Glomerular visceral epithelial cell (primary cell): ENCODE measurements at regions not wholly inside any gene's neighbourhood (a gene's known extent, or its start where the extent isn't known, plus 50 kb on each side); places are given as distances from the start of the nearest gene placed in this dataset.
"Not testable (repeated sequence)": the region's sequence is repeated elsewhere in the genome, so short reads cannot be mapped to it uniquely, and the experiment has no call there.

Source experiments
- DNase-seq: peaks from one replicate; pipeline ENCODE4 v3.0.0-alpha.2; 2016; ENCODE audit errors: extremely low spot score

DNA sequence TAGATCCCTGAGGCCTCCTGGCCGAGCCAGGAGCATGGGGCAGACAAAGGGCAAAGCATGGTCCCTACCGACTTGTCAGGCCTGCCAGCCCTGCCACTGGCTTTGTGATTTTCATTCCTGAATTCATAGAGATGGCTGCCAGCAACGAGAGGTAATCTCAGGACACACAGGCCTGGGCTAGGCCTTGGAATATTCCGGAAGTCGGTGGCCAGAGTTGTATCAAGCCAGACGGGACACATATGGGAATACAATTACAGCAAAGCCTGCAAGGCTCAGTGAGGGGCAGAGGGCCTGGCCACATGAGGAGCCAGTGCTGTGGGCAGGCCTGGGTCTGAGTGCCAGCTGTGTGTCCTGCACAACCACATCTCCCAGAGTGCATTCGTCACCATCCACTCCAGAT lies 72.4 kb upstream of the PLGLB2 start:
- not testable (repeated sequence) for DNase-seq

DNA sequence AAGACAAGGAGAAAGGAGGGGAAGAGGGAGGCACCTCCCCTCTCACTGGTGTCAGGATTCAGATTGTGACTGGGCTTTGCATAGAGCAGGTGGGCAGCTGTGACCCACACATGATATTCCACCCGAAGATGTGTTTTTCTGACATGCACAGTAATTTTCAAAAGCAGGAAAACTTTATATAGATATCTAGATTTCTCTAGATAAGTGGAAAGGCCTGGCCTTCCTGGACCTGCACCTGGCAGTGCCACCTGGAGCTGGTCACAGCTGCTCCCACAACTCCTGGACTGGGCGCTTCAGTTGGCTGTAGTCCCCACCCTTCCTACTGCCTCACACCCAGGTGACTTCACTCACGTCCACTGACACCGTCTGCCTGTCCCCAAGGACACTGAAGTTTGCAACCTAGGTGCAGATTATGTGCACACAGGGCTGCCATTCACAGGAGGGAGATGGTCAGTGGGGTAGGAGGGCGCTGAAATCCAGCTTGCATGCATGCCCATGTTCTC lies 70.4 kb upstream of the PLGLB2 start:
- not testable (repeated sequence) for DNase-seq

DNA sequence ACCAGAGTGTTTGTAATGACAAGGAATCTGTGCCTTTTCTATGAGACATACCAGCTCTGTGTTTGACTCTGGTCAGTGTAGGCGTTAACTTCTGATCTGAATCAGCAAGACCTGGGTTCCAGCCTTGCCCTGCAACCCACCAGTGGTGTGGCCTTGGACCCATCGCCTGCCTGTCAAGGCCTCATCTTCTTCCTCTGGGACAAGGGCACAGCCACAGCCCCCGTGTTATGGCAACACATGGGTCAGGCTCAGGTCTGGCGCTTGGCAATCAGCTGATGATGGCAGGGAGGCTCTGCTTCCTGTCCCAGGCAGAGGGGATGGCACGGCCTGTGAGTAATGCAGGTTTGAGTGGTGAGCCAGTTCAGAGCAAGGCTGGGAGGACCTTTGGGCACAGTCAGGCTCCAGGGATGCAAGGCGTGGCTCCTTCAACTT lies 69.1 kb upstream of the PLGLB2 start:
- DNase-seq, result not testable (repeated sequence)

DNA sequence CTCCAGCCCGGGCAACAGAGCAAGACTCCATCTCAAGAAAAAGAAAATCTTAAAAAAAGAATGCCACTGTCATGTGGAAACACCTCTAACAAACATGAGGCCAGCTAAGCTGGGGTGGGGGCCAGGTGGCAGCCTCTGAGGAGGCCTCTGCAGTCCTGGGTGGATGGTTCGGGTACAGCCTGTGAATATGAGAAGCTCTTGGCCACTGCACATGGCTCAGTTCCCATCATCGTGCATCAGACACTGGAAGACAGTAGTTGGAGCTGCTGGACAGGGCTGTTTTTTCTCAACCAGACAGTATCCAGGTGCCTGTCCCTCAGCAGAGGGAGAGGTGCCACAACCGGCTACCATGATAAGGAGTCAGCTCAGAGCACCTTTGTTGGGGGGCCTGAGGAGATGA lies 67.9 kb upstream of the PLGLB2 start:
- not testable (repeated sequence) for DNase-seq

DNA sequence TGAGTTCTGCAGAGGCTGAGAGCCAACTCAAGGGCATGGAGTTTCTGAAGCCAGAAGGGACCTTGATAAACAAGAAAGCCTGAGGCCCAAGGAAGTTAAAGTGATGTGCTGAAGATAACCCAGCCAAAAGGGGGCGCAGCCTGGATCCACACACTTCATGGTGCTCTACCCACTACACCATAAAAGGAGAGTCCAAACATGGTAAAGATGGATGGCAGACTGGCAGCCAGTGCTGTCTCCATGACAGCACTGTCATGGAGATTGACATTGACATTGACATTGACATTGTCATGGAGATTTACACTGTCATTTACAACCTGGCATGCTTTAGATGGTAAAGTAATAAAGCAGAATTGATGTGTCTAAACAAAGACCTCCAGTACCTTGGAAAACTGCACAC lies 67.2 kb upstream of the PLGLB2 start:
- DNase-seq, result not testable (repeated sequence)

DNA sequence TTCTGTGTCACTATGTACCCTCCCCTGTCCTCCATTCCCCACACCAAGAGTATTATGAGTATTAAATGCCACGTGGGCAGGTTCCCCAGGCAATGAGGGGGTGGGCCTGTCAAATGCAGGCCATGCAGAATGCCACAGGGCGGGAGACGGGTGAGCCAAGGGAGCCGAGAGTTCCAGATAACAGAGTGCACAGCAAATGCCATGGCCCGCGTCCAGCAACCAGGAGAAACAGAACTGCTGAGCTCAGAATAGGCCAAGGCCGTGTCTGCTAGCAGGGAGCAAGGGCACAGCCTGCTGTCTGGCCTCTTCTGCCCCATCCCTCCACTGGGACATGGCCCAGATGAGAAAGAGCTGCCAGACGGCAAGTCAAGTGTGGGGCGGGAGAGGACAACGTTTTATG lies 64.4 kb upstream of the PLGLB2 start:
- DNase-seq, result not testable (repeated sequence)

DNA sequence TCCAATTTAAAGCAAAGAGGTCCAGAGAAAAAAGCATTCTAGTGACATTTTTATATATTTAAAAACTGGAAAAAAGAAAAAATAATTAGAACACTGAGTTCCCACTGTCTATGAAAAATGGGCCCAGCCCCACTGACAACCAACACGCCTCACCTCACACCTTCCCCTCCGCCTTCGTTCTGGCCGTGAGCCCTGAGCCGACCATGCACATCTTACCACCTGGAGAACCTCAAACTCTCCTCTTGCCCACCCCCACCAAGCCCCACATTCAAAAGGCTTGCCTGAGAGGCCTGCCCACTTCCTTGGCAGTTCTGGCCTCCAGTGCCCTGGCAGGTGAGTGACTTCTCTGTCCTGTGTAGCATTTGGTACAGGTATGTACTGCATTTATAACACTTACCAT lies 63.9 kb upstream of the PLGLB2 start:
- DNase-seq, result not testable (repeated sequence)

DNA sequence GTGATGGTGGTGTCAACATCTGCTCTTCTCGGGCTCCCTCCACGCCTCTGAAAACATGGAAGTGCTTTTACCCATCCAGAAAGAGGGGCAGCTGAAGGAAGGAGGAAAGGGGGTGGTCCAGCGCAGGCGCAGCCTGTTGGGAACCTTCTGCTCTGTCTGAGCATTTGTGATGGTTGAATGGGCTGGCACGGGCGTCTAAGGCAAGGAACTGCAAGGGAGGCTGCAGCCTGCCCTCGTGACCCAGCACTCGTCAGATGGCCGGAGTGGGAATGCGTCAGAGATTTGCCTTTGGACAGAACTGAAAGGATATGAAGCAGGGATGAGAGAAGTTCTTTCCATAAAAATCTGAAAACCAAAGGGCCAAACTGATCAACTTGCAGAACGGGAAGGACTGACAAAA lies 62.3 kb upstream of the PLGLB2 start:
- DNase-seq, result peak; percentile 20

DNA sequence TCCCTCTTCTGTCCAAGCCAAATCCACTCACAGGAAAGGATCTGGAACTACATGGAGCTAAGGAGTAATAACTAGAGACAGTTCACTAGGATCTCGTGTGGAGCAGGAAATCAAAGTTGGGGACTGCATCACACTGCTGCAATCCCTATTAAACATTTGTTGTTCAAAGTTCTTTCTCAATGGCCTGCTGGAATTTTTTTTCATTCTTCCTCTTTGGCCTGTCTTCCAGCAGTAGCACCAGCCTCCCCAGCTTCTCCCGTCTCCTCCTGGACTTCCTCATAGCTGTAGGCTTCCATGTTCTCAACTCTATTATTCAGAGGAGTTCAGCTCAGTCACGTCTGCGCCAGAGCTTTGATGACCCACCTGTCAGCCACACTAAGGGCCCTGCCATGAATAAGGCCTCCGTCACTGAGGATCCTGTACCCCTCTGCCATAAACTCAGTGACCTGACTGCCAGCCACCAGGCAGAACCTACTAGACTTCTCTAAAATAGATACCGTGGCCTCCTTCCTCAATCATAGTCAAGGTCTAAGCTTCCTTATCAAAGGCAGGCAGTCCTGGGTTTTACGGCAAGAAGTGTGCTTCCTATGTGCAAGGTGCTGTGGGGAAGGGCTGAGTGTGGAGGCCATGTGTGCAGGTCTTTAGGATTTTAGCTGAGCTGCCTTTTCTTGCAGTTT lies 60.9 kb upstream of the PLGLB2 start:
- not testable (repeated sequence) for DNase-seq

DNA sequence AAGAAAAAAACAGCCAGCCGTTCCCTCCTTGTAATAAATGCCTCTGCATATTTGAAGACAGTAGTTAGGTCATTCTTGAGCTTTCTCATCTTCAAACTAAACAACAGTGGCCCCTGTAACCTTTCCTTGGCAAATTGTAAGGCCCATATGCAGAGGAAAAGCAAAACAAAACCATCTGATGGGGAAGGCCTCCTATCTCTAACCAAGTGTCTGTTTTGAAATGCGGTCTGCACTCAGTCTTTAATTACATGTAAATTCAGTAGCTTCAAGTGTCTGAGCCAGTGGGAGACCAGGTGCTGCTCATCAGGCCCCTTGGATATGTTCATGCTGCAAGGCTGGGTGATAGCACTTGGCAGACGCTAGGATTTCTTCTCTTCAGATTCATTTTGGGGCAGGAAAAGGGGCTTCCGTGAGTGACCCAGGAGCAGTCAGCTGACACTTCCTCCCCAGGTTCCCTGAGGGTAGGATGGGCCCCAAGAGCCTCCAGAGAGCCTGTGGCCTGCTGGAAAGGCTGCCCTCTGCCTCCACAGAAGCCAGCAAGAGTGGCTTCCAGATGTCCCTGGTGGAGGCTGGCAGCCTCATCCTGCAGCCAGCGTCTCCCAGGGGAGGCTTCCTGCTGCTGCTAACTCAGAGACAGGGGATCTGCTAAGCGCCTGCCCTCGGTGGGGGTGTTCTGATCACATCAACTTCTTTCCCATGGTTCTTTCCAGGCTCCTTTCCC lies 60.2 kb upstream of the PLGLB2 start:
- not testable (repeated sequence) for DNase-seq

DNA sequence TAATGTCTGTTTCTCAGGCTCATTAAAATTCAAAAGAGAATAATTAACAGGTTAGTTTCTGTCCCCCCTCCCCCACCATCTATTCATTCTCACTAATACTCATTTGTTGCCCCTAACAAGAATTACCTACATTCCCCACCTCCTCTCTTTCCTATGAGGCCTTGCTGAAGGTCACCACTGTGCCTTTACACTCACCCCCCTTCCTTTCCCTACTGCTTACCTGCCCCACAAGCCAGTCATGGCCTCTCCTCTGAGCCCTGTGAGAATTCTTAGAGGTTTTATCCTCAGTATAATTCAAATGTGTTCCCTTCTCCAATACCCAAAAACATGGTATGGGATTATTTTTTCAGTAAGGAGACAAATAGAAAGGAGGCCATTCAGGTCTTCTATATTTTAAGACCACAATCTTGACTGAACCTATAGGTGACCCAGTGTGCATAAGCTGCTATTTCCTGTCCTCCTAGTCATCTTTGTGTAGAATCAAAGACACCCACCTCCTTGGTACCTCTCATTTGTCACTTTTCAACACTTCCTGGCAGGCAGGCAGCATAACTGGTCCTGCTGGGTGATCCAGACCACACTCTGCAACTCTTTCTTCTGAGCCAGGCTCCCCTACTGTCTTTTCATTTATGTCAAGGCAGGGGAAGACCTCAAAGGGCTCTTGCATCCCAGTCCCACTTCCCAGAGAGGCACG lies 55.8 kb upstream of the PLGLB2 start:
- DNase-seq, result not testable (repeated sequence)

DNA sequence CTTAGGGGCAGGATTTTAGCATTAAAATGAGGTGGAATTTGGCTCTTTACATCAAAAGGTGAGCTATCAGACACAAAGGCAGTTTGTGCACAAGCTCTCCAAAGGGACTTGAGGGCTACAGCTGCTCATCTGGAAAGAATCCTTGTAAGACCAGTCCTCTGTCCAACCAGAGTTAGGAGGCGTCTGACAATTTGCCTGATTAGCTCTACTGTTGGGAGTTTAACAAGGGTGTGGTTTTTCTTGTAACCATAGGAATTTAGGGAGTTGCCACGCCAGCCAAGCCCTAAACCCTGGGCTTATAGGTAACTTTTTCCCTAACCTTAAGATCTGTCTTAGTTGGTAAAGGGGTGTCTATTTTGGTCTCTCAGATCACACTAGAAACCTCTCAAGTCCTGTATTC lies 55.0 kb upstream of the PLGLB2 start:
- not testable (repeated sequence) for DNase-seq

DNA sequence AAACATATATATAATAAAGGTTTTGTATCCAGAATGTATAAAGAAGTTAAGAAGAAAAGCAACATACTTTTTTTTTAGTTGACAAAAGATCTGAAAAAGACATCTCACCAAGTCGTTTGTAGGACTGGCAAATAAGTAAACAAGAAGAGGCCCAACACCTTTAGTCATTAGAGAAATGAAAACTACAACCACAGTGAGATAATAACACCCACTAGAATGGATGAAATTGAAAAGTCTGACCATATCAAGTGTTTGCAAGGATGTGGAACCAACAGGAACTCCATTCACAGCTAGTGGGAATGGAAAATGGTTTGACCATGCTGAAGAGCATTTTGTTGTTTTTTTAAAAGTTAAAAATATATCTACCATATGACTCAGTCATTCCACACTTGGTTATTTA lies 54.0 kb upstream of the PLGLB2 start:
- DNase-seq, result not testable (repeated sequence)

DNA sequence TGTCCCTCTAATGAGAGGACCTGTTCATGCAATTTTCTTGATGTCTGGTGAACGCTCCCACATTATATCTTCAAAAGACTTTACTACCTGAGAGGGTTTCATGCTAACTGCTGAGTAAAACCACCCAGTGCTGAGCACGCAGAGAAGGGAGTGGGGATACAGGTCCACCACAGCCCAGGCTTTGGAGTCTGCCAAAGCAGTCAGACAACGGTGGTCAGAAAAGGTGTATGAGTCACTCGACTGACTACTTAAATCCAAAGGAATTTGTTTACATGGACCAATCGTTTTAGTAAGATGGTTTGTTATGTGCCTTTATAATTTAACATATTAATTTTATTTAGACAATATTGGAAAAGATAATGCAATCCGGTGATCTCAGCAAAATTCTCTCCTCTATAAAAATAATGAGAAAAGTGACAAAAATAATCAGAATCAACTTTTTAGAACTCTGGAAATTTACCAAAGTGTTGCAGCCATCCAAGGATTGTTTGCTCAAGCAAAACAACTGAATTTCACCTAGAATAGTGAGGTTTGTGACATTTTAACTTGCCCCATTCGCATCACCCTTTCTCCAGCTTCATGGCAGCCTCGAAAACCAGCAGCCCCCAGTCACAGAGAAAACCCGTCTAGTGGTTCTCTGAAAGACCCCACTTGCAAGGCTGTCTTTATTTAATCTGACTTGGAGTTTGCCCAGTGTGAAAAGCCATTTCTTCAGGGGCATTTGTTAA lies 52.1 kb upstream of the PLGLB2 start:
- DNase-seq, result peak; percentile 25
